IMR-90 (cell line): ENCODE measurements at regions not wholly inside any gene's neighbourhood (a gene's known extent, or its start where the extent isn't known, plus 50 kb on each side); places are given as distances from the start of the nearest gene placed in this dataset.

Experiments used
- ATAC-seq: fragments of 200-7000 bp; cut with Tn5 transposase; 2 replicates; pipeline ENCODE4 v1.9.1; 2020; ENCODE audit warnings: low read depth, mild to moderate bottlenecking, moderate library complexity
- BruUV-seq: library from RNA; stranded (reverse); fragments of 400-500 nt; replicated peaks from 2 replicates; lab custom pipeline; 2021; lab: Mats Ljungman, UMichigan
- CTCF ChIA-PET: fragments of 300-600 bp; formaldehyde crosslinking; extraction: SDS; loops from one replicate; lab custom pipeline; 2021; ENCODE audit warnings: antibody characterized with exemption; lab: Yijun Ruan, JAX
- POLR2A ChIA-PET: fragments of 300-600 bp; sonication (Branson Sonifier 250); formaldehyde crosslinking; loops from one replicate; lab custom pipeline; 2022; ENCODE audit warnings: antibody characterized with exemption; ENCODE audit not compliant: unreplicated experiment; lab: Charles Lee
- DNase-seq: peaks from one replicate; pipeline ENCODE4 v3.0.0; 2013
- H2AFZ ChIP-seq: replicated peaks from 2 replicates; pipeline ENCODE3; 2013; ENCODE audit warnings: low read length, mild to moderate bottlenecking; ENCODE audit not compliant: poor library complexity
- H2AK5ac ChIP-seq: 2 replicates; pipeline ENCODE4 v1.6.1; 2013; ENCODE audit warnings: low read depth, low read length, inconsistent platforms
- H2AK9ac ChIP-seq: replicated peaks from 2 replicates; pipeline ENCODE3; 2013; ENCODE audit warnings: mild to moderate bottlenecking, low read depth, low read length, moderate library complexity; ENCODE audit not compliant: poor library complexity
- H2BK120ac ChIP-seq: 2 replicates; pipeline ENCODE4 v1.6.1; 2013; ENCODE audit warnings: low read depth, low read length, inconsistent platforms
- H2BK15ac ChIP-seq: 3 replicates; pipeline ENCODE4 v1.6.1; 2013; ENCODE audit warnings: low read depth, low read length, inconsistent platforms
- H2BK20ac ChIP-seq: 2 replicates; pipeline ENCODE4 v1.6.1; 2013; ENCODE audit warnings: low read depth, mild to moderate bottlenecking, inconsistent platforms, low read length, moderate library complexity
- H2BK5ac ChIP-seq: 2 replicates; pipeline ENCODE4 v1.6.1; 2013; ENCODE audit warnings: mild to moderate bottlenecking, low read depth, low read length, inconsistent platforms; ENCODE audit not compliant: poor library complexity, severe bottlenecking
- H3K14ac ChIP-seq: replicated peaks from 2 replicates; pipeline ENCODE4 v1.6.1; 2013; ENCODE audit warnings: low read depth, low read length, inconsistent platforms
- H3K18ac ChIP-seq: 2 replicates; pipeline ENCODE4 v1.6.1; 2013; ENCODE audit warnings: low read depth, low read length, control low read depth
- H3K23ac ChIP-seq: 2 replicates; pipeline ENCODE4 v1.6.1; 2013; ENCODE audit warnings: low read depth, low read length, inconsistent platforms
- H3K27ac ChIP-seq: 2 replicates; pipeline ENCODE4 v1.5.1; 2013; ENCODE audit warnings: mild to moderate bottlenecking, control low read depth, low read length; ENCODE audit not compliant: insufficient read depth
- H3K27me3 ChIP-seq: 2 replicates; pipeline ENCODE4 v1.6.1; 2013; ENCODE audit warnings: low read length; ENCODE audit not compliant: control insufficient read depth, insufficient read depth
- H3K36me3 ChIP-seq: 2 replicates; pipeline ENCODE4 v1.6.1; 2013; ENCODE audit warnings: low read length, mixed read lengths; ENCODE audit not compliant: control insufficient read depth, insufficient read depth
- H3K4ac ChIP-seq: 2 replicates; pipeline ENCODE4 v1.6.1; 2013; ENCODE audit warnings: low read depth, low read length, inconsistent platforms
- H3K4me1 ChIP-seq: 2 replicates; pipeline ENCODE4 v1.6.1; 2013; ENCODE audit warnings: low read length, mixed read lengths; ENCODE audit not compliant: control insufficient read depth, insufficient read depth
- H3K4me2 ChIP-seq: 2 replicates; pipeline ENCODE4 v1.6.1; 2013; ENCODE audit warnings: low read depth, mild to moderate bottlenecking, control low read depth, low read length, moderate library complexity
- H3K4me3 ChIP-seq: 2 replicates; pipeline ENCODE4 v1.5.1; 2013; ENCODE audit warnings: low read depth, mild to moderate bottlenecking, control low read depth, low read length, moderate library complexity; ENCODE audit not compliant: insufficient read depth
- H3K56ac ChIP-seq: 2 replicates; pipeline ENCODE4 v1.6.1; 2013; ENCODE audit warnings: low read length, inconsistent platforms; ENCODE audit not compliant: insufficient read depth; ENCODE audit errors: extremely low read depth
- H3K79me1 ChIP-seq, 2 experiments: 2 replicates each; pipeline ENCODE4 v1.6.1; 2013; ENCODE audit warnings: low read length in 2 of 2, inconsistent platforms in 1 of 2, low read depth in 1 of 2
- H3K9ac ChIP-seq: 2 replicates; pipeline ENCODE4 v1.6.1; 2013; ENCODE audit warnings: low read depth, low read length, control low read depth
- H3K9me1 ChIP-seq: 2 replicates; pipeline ENCODE4 v1.6.1; 2013; ENCODE audit warnings: low read length, inconsistent platforms; ENCODE audit not compliant: insufficient read depth
- H3K9me3 ChIP-seq: 2 replicates; pipeline ENCODE4 v1.6.1; 2013; ENCODE audit warnings: low read length; ENCODE audit not compliant: control insufficient read depth, insufficient read depth
- H4K20me1 ChIP-seq: 2 replicates; pipeline ENCODE4 v1.6.1; 2013; ENCODE audit warnings: low read length, inconsistent platforms; ENCODE audit not compliant: insufficient read depth
- H4K5ac ChIP-seq: 2 replicates; pipeline ENCODE4 v1.6.1; 2013; ENCODE audit warnings: mild to moderate bottlenecking, low read depth, low read length, control low read depth
- H4K8ac ChIP-seq, 2 experiments: 2 replicates each; pipeline ENCODE4 v1.6.1; 2013; ENCODE audit warnings: low read depth in 2 of 2, low read length in 2 of 2, control low read depth in 1 of 2, inconsistent platforms in 1 of 2
- H4K91ac ChIP-seq: 2 replicates; pipeline ENCODE4 v1.6.1; 2013; ENCODE audit warnings: low read depth, low read length, inconsistent platforms; ENCODE audit not compliant: insufficient read depth
- BHLHE40 ChIP-seq: fragments of 150-350 bp; IDR thresholded peaks from 2 replicates; pipeline ENCODE4 v1.6.1; 2016; ENCODE audit warnings: mild to moderate bottlenecking, low read depth, low read length
- CEBPB ChIP-seq: IDR thresholded peaks from 2 replicates; pipeline ENCODE4 v1.6.1; 2012; ENCODE audit warnings: low read depth, low read length, improper control_type of control experiment
- CHD1 ChIP-seq: IDR thresholded peaks from 2 replicates; pipeline ENCODE4 v1.6.1; 2012; ENCODE audit warnings: low read depth, low read length, improper control_type of control experiment
- CTCF ChIP-seq: conservative IDR thresholded peaks from 2 replicates; pipeline ENCODE4 v1.5.1; 2012; ENCODE audit warnings: mild to moderate bottlenecking, low read depth, low read length, improper control_type of control experiment
- ELK1 ChIP-seq: fragments of 150-350 bp; IDR thresholded peaks from 2 replicates; pipeline ENCODE4 v1.6.1; 2016; ENCODE audit warnings: low read depth, mild to moderate bottlenecking, low read length, moderate library complexity, borderline replicate concordance
- FOS ChIP-seq: fragments of 150-350 bp; IDR thresholded peaks from 2 replicates; pipeline ENCODE4 v1.6.1; 2016; ENCODE audit warnings: low read depth, low read length
- MAFK ChIP-seq: IDR thresholded peaks from 2 replicates; pipeline ENCODE4 v1.6.1; 2012; ENCODE audit warnings: low read depth, low read length, improper control_type of control experiment
- MAZ ChIP-seq: IDR thresholded peaks from 2 replicates; pipeline ENCODE4 v1.6.1; 2012; ENCODE audit warnings: low read depth, mild to moderate bottlenecking, low read length, improper control_type of control experiment, moderate library complexity, borderline replicate concordance
- MXI1 ChIP-seq: IDR thresholded peaks from 2 replicates; pipeline ENCODE4 v1.6.1; 2012; ENCODE audit warnings: low read depth, mild to moderate bottlenecking, low read length, moderate library complexity, borderline replicate concordance
- NFE2L2 ChIP-seq: fragments of 150-350 bp; IDR thresholded peaks from 2 replicates; pipeline ENCODE4 v1.6.1; 2016; ENCODE audit warnings: low read depth, mild to moderate bottlenecking, low read length
- POLR2A ChIP-seq: IDR thresholded peaks from 2 replicates; pipeline ENCODE4 v1.6.1; 2012; ENCODE audit warnings: mild to moderate bottlenecking, low read depth, low read length
- RAD21 ChIP-seq: IDR thresholded peaks from 2 replicates; pipeline ENCODE4 v1.6.1; 2012; ENCODE audit warnings: low read length, improper control_type of control experiment
- RCOR1 ChIP-seq: IDR thresholded peaks from 2 replicates; pipeline ENCODE4 v1.6.1; 2012; ENCODE audit warnings: mild to moderate bottlenecking, low read length, improper control_type of control experiment; ENCODE audit not compliant: insufficient replicate concordance
- RFX5 ChIP-seq: IDR thresholded peaks from 2 replicates; pipeline ENCODE4 v1.8.0; 2012; ENCODE audit warnings: low read depth, mild to moderate bottlenecking, low read length, moderate library complexity
- SMC3 ChIP-seq: fragments of 150-350 bp; IDR thresholded peaks from 2 replicates; pipeline ENCODE4 v1.6.1; 2016; ENCODE audit warnings: low read depth, mild to moderate bottlenecking, antibody characterized with exemption, low read length, moderate library complexity
- dilution Hi-C: fragments of 300-500 bp; cut with HindIII; formaldehyde crosslinking; loops from one replicate; pipeline ENCODE4 v1.14.3; 2018; ENCODE audit warnings: low sequenced_read_pairs; ENCODE audit not compliant: unreplicated experiment
- in situ Hi-C: fragments of 300-500 bp; cut with MboI; formaldehyde crosslinking; loops from 3 replicates; pipeline ENCODE4 v1.14.3; 2019; ENCODE audit warnings: low sequenced_read_pairs, inconsistent platforms, mixed read lengths
- intact Hi-C: fragments of 100-400 bp; cut with micrococcal nuclease; formaldehyde crosslinking; loops from 2 replicates; pipeline ENCODE4 v1.10.0; 2022
- TF ChIP-seq, protein P1 (sequence below): fragments of 150-350 bp; IDR thresholded peaks from 2 replicates; pipeline ENCODE4 v1.6.1; 2017; ENCODE audit warnings: mild to moderate bottlenecking, antibody characterized with exemption, low read length, low read depth

DNA sequence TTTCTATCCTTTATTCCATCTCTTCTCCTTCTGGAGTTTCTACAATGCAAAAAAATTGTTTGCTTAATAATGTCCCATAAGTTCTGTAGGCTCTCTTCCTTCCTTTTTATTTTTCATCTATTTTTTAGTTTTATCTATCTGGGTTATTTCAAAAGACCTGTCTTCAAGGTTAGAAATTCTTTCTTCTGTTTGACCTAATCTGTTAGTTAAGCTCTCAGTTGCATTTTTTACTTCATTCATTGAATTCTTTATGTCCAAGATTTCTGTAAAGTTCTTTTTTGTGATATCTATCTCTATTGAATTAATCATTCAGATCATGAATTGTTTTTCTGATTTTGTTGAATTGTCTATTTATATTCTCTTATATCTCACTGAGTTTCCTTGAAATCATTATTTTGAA is 145.9 kb upstream of the TLE4 start:
- Histone ChIP-seq H3K79me1 (no peaks in the 10 kb centered on the region), H4K5ac (no peak overlapping the region), H3K36me3 (no peaks in the 10 kb centered on the region), H3K27ac (no peak overlapping the region), H3K9ac (no peak overlapping the region), H4K91ac (no peak overlapping the region), H4K20me1 (no peaks in the 10 kb centered on the region), H3K9me1 (no peaks in the 10 kb centered on the region), H2AFZ (no peak overlapping the region), H3K14ac (no peak overlapping the region), H3K27me3 (no peaks in the 10 kb centered on the region), H2BK120ac (no peak overlapping the region), H2BK20ac (no peak overlapping the region), H3K18ac (no peak overlapping the region), H2BK15ac (no peak overlapping the region), H4K8ac (no peak overlapping the region), H2BK5ac (no peak overlapping the region), H3K4ac (no peak overlapping the region), H2AK5ac (no peak overlapping the region), H3K4me3 (no peak overlapping the region), H3K4me2 (no peak overlapping the region), H3K56ac (no peak overlapping the region), H2AK9ac (no peak overlapping the region), H3K9me3 (0 out of 2 replicates have a peak, but pooled peaks cover 2% of the 10 kb centered on the region), H3K23ac (no peak overlapping the region), H3K4me1 (no peaks in the 10 kb centered on the region)
- intact Hi-C loops (no loop called here), in situ Hi-C loops (no loop called here), dilution Hi-C loops (no loop called here)
- DNase-seq: no peak
- no peak for TF ChIP-seq MXI1
- TF ChIP-seq ELK1: no peak
- no peak for TF ChIP-seq BHLHE40
- no peak for TF ChIP-seq NFE2L2
- TF ChIP-seq CEBPB: no peak
- TF ChIP-seq RAD21: no peak
- no peak for TF ChIP-seq RFX5
- TF ChIP-seq RCOR1: no peak
- TF ChIP-seq CHD1: no peak
- TF ChIP-seq MAFK: no peak
- no peak for TF ChIP-seq POLR2A
- no peak for TF ChIP-seq CTCF
- TF ChIP-seq SMC3: no peak
- no peak for TF ChIP-seq MAZ
- TF ChIP-seq, protein P1, sequence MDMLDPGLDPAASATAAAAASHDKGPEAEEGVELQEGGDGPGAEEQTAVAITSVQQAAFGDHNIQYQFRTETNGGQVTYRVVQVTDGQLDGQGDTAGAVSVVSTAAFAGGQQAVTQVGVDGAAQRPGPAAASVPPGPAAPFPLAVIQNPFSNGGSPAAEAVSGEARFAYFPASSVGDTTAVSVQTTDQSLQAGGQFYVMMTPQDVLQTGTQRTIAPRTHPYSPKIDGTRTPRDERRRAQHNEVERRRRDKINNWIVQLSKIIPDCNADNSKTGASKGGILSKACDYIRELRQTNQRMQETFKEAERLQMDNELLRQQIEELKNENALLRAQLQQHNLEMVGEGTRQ: no peak
- TF ChIP-seq FOS: no peak
- no TSS peak for BruUV-seq
- POLR2A ChIA-PET: no interaction called here
- CTCF ChIA-PET: no interaction called here
- ATAC-seq: no peak
